ENCODE measurements at regions not wholly inside any gene's neighbourhood (a gene's known extent, or its start where the extent isn't known, plus 50 kb on each side); places are given as distances from the start of the nearest gene placed in this dataset.
"Not testable (repeated sequence)": the region's sequence is repeated elsewhere in the genome, so short reads cannot be mapped to it uniquely, and the experiment has no call there.

GRCh38 chr5:56656846-56657726 lies 158.3 kb upstream of the MAP3K1 start:
- DNase-seq = no peak

- no peak for DNase-seq
Observed at GRCh38 chr5:56651893-56652292, 163.5 kb upstream of the MAP3K1 start.

GRCh38 chr5:56650386-56650785 lies 165.0 kb upstream of the MAP3K1 start:
- no peak for DNase-seq

GRCh38 chr5:56649569-56649968 lies 165.8 kb upstream of the MAP3K1 start:
- DNase-seq = no peak

GRCh38 chr5:56648460-56649034 lies 166.8 kb upstream of the MAP3K1 start:
- no peak for DNase-seq

- no peak for DNase-seq
Observed at GRCh38 chr5:56647099-56647850, 168.1 kb upstream of the MAP3K1 start.

- DNase-seq = no peak
Observed at GRCh38 chr5:56641635-56642260, 173.6 kb upstream of the MAP3K1 start.

GRCh38 chr5:56640763-56641406 lies 174.5 kb upstream of the MAP3K1 start:
- DNase-seq = no peak

- no peak for DNase-seq
Observed at GRCh38 chr5:56639476-56639875, 175.9 kb upstream of the MAP3K1 start.

- peak; percentile 48 for DNase-seq
Observed at GRCh38 chr5:56638768-56639238, 176.5 kb upstream of the MAP3K1 start.

- DNase-seq = no peak
Observed at GRCh38 chr5:56638061-56638621, 177.2 kb upstream of the MAP3K1 start.

GRCh38 chr5:56637321-56637920 lies 177.9 kb upstream of the MAP3K1 start:
- no peak for DNase-seq

- no peak for DNase-seq
Observed at GRCh38 chr5:56633950-56634349, 181.4 kb upstream of the MAP3K1 start.

- DNase-seq = no peak
Observed at GRCh38 chr5:56632939-56633338, 182.4 kb upstream of the MAP3K1 start.

- DNase-seq = no peak
Observed at GRCh38 chr5:56632199-56632598, 183.2 kb upstream of the MAP3K1 start.

GRCh38 chr5:56631719-56632118 lies 183.6 kb upstream of the MAP3K1 start:
- DNase-seq = no peak

- DNase-seq = not testable (repeated sequence)
Observed at GRCh38 chr5:56628616-56629015, 186.7 kb upstream of the MAP3K1 start.

- no peak for DNase-seq
Observed at GRCh38 chr5:56625541-56625940, 189.8 kb upstream of the MAP3K1 start.

GRCh38 chr5:56624751-56625150 lies 190.6 kb upstream of the MAP3K1 start:
- no peak for DNase-seq

- no peak for DNase-seq
Observed at GRCh38 chr5:56622141-56622540, 193.2 kb upstream of the MAP3K1 start.

- DNase-seq = no peak
Observed at GRCh38 chr5:56620903-56621677, 194.3 kb upstream of the MAP3K1 start.
